ENCODE measurements at regions not wholly inside any gene's neighbourhood (a gene's known extent, or its start where the extent isn't known, plus 50 kb on each side); places are given as distances from the start of the nearest gene placed in this dataset.

DNA sequence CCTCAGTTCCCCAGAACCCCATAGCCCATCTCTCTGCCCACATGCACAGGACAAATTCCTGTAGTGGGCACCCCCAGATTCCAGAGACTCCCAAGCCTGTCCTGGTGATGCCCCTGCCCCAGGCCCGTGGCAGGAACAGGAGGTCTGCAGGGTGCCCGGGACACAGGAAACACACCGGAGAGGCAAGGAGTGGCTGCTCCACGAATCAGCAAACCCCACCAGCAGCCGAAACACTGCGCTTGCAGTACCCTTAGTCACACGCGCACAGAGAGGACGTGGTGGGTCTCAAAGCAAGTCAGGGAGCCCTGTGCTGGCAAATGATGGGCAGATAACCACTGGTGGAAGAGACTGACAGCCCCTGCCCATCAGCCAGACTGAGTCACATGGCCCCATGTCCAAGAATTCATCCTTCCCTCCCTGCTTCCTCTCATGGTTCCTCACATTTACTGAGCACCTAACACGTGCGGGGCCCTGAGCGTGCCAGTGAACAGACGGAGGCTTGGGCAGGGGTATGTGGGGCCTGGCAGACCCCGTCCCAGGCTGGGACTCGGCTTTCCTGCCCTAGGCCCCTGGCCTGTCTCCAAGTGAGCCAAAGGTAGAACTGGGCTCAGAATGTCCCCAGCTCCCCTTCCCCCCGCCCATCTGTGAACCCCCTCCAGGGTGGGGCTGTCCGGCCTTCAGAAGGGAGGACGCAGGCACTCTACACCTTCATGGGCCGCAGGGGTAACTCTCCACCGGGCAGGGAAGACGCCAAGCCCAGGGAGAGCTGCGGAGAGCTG is 130.4 kb upstream of the IQSEC1 start:
- WGBS, 2 donors (ENCODE audit: low coverage in 1 of 2) = 88% methylated on average over 5 of the region's 22 CpGs; no CpG with 5 or more reads in 1 of the 2 donors
- Histone ChIP-seq H3K4me3 (no peak overlapping the region), H3K27me3 (peaks cover 90% of the 10 kb centered on the region), H3K9me3 (no peaks in the 10 kb centered on the region), H3K4me1 (no peaks in the 10 kb centered on the region), H3K27ac (no peak overlapping the region), H3K36me3 (no peaks in the 10 kb centered on the region)
- no peak for ATAC-seq
- TF ChIP-seq, protein P1, sequence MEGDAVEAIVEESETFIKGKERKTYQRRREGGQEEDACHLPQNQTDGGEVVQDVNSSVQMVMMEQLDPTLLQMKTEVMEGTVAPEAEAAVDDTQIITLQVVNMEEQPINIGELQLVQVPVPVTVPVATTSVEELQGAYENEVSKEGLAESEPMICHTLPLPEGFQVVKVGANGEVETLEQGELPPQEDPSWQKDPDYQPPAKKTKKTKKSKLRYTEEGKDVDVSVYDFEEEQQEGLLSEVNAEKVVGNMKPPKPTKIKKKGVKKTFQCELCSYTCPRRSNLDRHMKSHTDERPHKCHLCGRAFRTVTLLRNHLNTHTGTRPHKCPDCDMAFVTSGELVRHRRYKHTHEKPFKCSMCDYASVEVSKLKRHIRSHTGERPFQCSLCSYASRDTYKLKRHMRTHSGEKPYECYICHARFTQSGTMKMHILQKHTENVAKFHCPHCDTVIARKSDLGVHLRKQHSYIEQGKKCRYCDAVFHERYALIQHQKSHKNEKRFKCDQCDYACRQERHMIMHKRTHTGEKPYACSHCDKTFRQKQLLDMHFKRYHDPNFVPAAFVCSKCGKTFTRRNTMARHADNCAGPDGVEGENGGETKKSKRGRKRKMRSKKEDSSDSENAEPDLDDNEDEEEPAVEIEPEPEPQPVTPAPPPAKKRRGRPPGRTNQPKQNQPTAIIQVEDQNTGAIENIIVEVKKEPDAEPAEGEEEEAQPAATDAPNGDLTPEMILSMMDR (IDR thresholded peaks at IDR 0.05) = no peak
- no peak for TF ChIP-seq POLR2AphosphoS5 (IDR thresholded peaks at IDR 0.05)
- TF ChIP-seq POLR2A (IDR thresholded peaks at IDR 0.05) = no peak
- TF ChIP-seq EP300 (IDR thresholded peaks at IDR 0.05) = no peak

DNA sequence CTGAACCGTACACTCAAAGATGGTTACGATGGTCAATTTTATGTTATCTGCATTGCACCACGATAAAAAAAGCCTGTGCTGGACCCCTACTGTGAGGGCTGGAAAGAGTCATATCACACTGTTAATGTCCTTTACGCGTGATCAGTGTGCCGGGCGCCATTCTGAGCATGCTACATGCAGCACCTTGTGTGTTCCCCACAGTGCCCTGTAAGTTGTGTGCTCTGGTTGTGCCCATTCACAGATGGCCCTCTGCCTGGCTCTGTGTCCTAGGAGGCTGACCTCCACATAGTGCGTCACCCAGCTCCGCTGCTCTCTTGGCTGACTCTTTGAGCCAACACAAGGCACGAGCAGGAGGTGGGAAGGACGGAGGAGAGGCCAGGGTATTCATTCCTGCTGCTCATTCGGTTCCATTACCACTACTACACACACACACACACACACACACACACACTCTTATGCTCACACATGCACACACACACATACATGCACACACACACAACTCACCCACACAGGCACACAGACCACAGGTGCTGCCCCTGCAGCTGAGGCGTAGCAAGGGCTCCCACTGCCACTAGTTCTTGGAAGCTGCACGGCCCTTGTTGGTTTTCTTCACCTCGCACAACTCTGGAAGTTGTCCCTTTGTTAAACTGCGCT is 129.6 kb upstream of the IQSEC1 start:
- H3K9me3 ChIP-seq = no peaks in the 10 kb centered on the region
- TF ChIP-seq POLR2A (IDR thresholded peaks at IDR 0.05) = no peak
- no peak for TF ChIP-seq POLR2AphosphoS5 (IDR thresholded peaks at IDR 0.05)
- no peak for TF ChIP-seq EP300 (IDR thresholded peaks at IDR 0.05)
- TF ChIP-seq, protein P1 (IDR thresholded peaks at IDR 0.05) = no peak
- 79 to 94% methylated on average over 9 to 10 of the region's 16 CpGs for WGBS, 2 donors (ENCODE audit: low coverage in 1 of 2)
- H3K4me1 ChIP-seq = no peaks in the 10 kb centered on the region
- no peaks in the 10 kb centered on the region for H3K36me3 ChIP-seq
- H3K27ac ChIP-seq = no peak overlapping the region
- ATAC-seq = no peak
- H3K27me3 ChIP-seq = peaks cover 90% of the 10 kb centered on the region
- H3K4me3 ChIP-seq = no peak overlapping the region

DNA sequence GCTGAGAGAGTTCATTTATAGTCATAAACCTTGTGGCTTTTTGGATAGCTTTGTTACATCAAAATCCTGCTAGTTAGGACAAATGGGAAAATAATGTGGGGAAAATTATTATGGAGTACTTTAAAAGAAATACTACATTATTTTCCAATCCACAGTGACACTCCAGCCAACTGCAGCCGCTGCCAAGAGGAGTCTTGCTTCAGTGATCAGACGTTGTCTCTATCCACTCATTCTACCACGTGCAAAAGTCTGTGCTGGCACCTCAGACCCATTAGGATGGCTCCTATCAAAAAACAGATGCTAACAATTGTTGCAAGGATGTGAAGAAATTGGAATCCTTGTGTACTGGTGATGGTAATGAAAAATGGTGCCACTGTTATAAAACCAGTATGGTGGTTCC is 128.6 kb upstream of the IQSEC1 start:
- H3K27me3 ChIP-seq = peaks cover 91% of the 10 kb centered on the region
- 12 to 41% methylated on average over 3 of the region's 3 CpGs for WGBS, 2 donors (ENCODE audit: low coverage in 1 of 2)
- TF ChIP-seq POLR2A (IDR thresholded peaks at IDR 0.05) (no peak), EP300 (IDR thresholded peaks at IDR 0.05) (no peak), POLR2AphosphoS5 (IDR thresholded peaks at IDR 0.05) (no peak)
- TF ChIP-seq, protein P1 (IDR thresholded peaks at IDR 0.05) = no peak
- no peak for ATAC-seq
- no peaks in the 10 kb centered on the region for H3K9me3 ChIP-seq
- H3K27ac ChIP-seq = no peak overlapping the region
- H3K4me1 ChIP-seq = no peaks in the 10 kb centered on the region
- H3K4me3 ChIP-seq = no peak overlapping the region
- H3K36me3 ChIP-seq = no peaks in the 10 kb centered on the region

DNA sequence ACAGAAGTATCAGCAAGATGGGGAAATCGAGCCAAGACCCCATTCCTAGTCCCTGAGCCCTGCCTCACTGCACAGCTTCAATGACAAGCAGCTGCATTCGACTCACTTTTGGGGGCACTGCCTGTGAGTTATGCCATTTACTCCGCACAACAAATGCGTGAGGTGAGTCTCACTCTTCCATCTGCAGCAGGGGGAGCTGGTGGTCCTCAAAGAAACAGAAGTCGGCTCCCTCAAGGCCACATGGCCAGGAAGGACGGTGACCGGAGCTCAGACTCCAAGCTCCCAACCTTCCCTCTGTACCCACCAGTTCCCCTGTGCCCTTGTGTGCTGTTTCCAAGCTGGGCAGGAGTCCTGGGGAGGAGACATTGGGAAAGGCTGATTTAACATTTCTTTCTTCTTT is 127.7 kb upstream of the IQSEC1 start:
- Histone ChIP-seq H3K4me1 (no peaks in the 10 kb centered on the region), H3K27ac (no peak overlapping the region), H3K36me3 (no peaks in the 10 kb centered on the region), H3K27me3 (peaks cover 91% of the 10 kb centered on the region), H3K4me3 (no peak overlapping the region), H3K9me3 (no peaks in the 10 kb centered on the region)
- TF ChIP-seq POLR2A (IDR thresholded peaks at IDR 0.05) = no peak
- TF ChIP-seq, protein P1 (IDR thresholded peaks at IDR 0.05) = no peak
- ATAC-seq = no peak
- WGBS, 2 donors (ENCODE audit: low coverage in 1 of 2) = 27% methylated on average over 7 of the region's 7 CpGs; no CpG with 5 or more reads in 1 of the 2 donors

DNA sequence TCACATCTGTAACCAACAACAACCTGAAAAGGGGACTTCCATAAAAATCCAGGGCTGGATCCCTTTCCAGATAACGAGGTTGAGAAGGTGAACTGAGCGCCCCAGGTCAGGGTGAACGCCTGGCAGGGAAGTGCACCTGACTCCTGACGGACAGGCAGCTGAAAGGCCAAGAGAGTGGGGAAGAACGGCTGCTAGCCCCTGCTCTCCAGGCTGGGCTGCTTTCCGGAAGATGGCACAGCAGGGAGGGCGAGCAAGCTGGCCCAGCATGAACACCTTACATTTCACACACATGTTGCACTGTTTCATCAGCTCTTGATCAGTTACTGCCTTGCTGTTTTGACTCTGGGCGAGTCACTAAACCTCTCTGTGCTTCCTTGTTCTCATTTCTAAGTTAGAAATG is 127.2 kb upstream of the IQSEC1 start:
- H3K27ac ChIP-seq = no peak overlapping the region
- no peak overlapping the region for H3K4me3 ChIP-seq
- H3K4me1 ChIP-seq = no peaks in the 10 kb centered on the region
- no peak for TF ChIP-seq POLR2A (IDR thresholded peaks at IDR 0.05)
- no peak for TF ChIP-seq POLR2AphosphoS5 (IDR thresholded peaks at IDR 0.05)
- TF ChIP-seq, protein P1 (IDR thresholded peaks at IDR 0.05) = no peak
- no peak for TF ChIP-seq EP300 (IDR thresholded peaks at IDR 0.05)
- H3K9me3 ChIP-seq = no peaks in the 10 kb centered on the region
- H3K36me3 ChIP-seq = no peaks in the 10 kb centered on the region
- H3K27me3 ChIP-seq = peaks cover 91% of the 10 kb centered on the region
- no peak for ATAC-seq
- WGBS, 2 donors (ENCODE audit: low coverage in 1 of 2) = 40 to 61% methylated on average over 1 to 7 of the region's 8 CpGs

Data from gastroesophageal sphincter (tissue), 4 donors.